Nephron progenitor cell (in vitro differentiated cells): ENCODE measurements at regions not wholly inside any gene's neighbourhood (a gene's known extent, or its start where the extent isn't known, plus 50 kb on each side); places are given as distances from the start of the nearest gene placed in this dataset.
"Not testable (repeated sequence)": the region's sequence is repeated elsewhere in the genome, so short reads cannot be mapped to it uniquely, and the experiment has no call there.

Source experiments
- DNase-seq: peaks from one replicate; pipeline ENCODE4 v3.0.0; 2021
- H3K27ac Mint-ChIP-seq: 2 replicates; pipeline ENCODE4 v1.8.0; 2021; ENCODE audit warnings: mild to moderate bottlenecking, moderate library complexity, mixed read lengths
- H3K27me3 Mint-ChIP-seq: 2 replicates; pipeline ENCODE4 v1.8.0; 2021; ENCODE audit warnings: mild to moderate bottlenecking, low read depth, mixed read lengths; ENCODE audit not compliant: poor library complexity
- H3K36me3 Mint-ChIP-seq: 2 replicates; pipeline ENCODE4 v1.8.0; 2021; ENCODE audit warnings: low read depth, mixed read lengths
- H3K4me1 Mint-ChIP-seq: 2 replicates; pipeline ENCODE4 v1.8.0; 2021; ENCODE audit warnings: mixed read lengths
- H3K4me3 Mint-ChIP-seq: 2 replicates; pipeline ENCODE4 v1.8.0; 2021; ENCODE audit warnings: mild to moderate bottlenecking, moderate library complexity, mixed read lengths
- H3K9me3 Mint-ChIP-seq: 2 replicates; pipeline ENCODE4 v1.8.0; 2021; ENCODE audit warnings: mild to moderate bottlenecking, moderate library complexity, mixed read lengths
- CTCF ChIP-seq: fragments of 200-600 bp; sonication (generic); IDR thresholded peaks from 2 replicates; pipeline ENCODE4 v1.5.0; 2021; ENCODE audit warnings: antibody characterized with exemption

GRCh38 chr5:154663424-154663823 is 91.8 kb upstream of the LARP1 start:
- H3K4me3 Mint-ChIP-seq = no peak overlapping the region
- no peak for TF ChIP-seq CTCF
- peaks cover 42% of the 10 kb centered on the region for H3K9me3 Mint-ChIP-seq
- no peaks in the 10 kb centered on the region for H3K4me1 Mint-ChIP-seq
- H3K27me3 Mint-ChIP-seq = peaks cover 7% of the 10 kb centered on the region
- peaks cover 10% of the 10 kb centered on the region for H3K36me3 Mint-ChIP-seq
- no peak overlapping the region for H3K27ac Mint-ChIP-seq
- DNase-seq = no peak

GRCh38 chr5:154654486-154655371 is 100.4 kb upstream of the LARP1 start:
- Mint-ChIP-seq H3K4me3 (no peak overlapping the region), H3K27ac (peak overlapping the region; percentile 64), H3K4me1 (peaks cover 7% of the 10 kb centered on the region), H3K36me3 (no peaks in the 10 kb centered on the region), H3K9me3 (no peaks in the 10 kb centered on the region), H3K27me3 (peaks cover 8% of the 10 kb centered on the region)
- no peak for DNase-seq
- TF ChIP-seq CTCF = no peak

- no peak overlapping the region for H3K4me3 Mint-ChIP-seq
- H3K27ac Mint-ChIP-seq = peak overlapping the region; percentile 64
- no peaks in the 10 kb centered on the region for H3K36me3 Mint-ChIP-seq
- TF ChIP-seq CTCF = no peak
- H3K27me3 Mint-ChIP-seq = peaks cover 5% of the 10 kb centered on the region
- H3K4me1 Mint-ChIP-seq = peaks cover 7% of the 10 kb centered on the region
- no peak for DNase-seq
- no peaks in the 10 kb centered on the region for H3K9me3 Mint-ChIP-seq
Observed at GRCh38 chr5:154653764-154654485, 101.3 kb upstream of the LARP1 start.

GRCh38 chr5:154653418-154653763 is 101.8 kb upstream of the LARP1 start:
- no peaks in the 10 kb centered on the region for H3K36me3 Mint-ChIP-seq

GRCh38 chr5:154652746-154653417 is 102.3 kb upstream of the LARP1 start:
- Mint-ChIP-seq H3K36me3 (no peaks in the 10 kb centered on the region), H3K27ac (no peak overlapping the region), H3K27me3 (peaks cover 9% of the 10 kb centered on the region), H3K4me1 (peaks cover 9% of the 10 kb centered on the region), H3K9me3 (no peaks in the 10 kb centered on the region), H3K4me3 (no peak overlapping the region)
- TF ChIP-seq CTCF = no peak
- no peak for DNase-seq

More at GRCh38 chr5:154653418-154653763, 101.8 kb upstream of the LARP1 start:
- TF ChIP-seq CTCF = no peak
- peaks cover 4% of the 10 kb centered on the region for H3K27me3 Mint-ChIP-seq
- no peak overlapping the region for H3K4me3 Mint-ChIP-seq
- no peaks in the 10 kb centered on the region for H3K9me3 Mint-ChIP-seq
- no peak overlapping the region for H3K27ac Mint-ChIP-seq
- H3K4me1 Mint-ChIP-seq = peaks cover 7% of the 10 kb centered on the region
- DNase-seq = no peak

GRCh38 chr5:154651795-154652194 is 103.4 kb upstream of the LARP1 start:
- H3K27ac Mint-ChIP-seq, H3K4me3 Mint-ChIP-seq, H3K9me3 Mint-ChIP-seq, DNase-seq, H3K36me3 Mint-ChIP-seq: not testable (repeated sequence)
- peaks cover 20% of the 10 kb centered on the region for H3K27me3 Mint-ChIP-seq
- H3K4me1 Mint-ChIP-seq = peaks cover 20% of the 10 kb centered on the region
